Mucosa of rectum (tissue), 2 donors: ENCODE measurements at regions not wholly inside any gene's neighbourhood (a gene's known extent, or its start where the extent isn't known, plus 50 kb on each side); places are given as distances from the start of the nearest gene placed in this dataset.
A peak's percentile ranks its signal among the peaks of the same experiment; 100 is the strongest.

Source experiments
- H3K27ac ChIP-seq, 2 donors: one replicate each; pipeline ENCODE4 v1.7.0; 2013; ENCODE audit warnings: inconsistent platforms in 2 of 2, low read depth in 2 of 2, low read length in 2 of 2
- H3K27me3 ChIP-seq, 2 donors: one replicate each; pipeline ENCODE4 v1.7.0; 2013; ENCODE audit warnings: low read length in 2 of 2; ENCODE audit not compliant: control insufficient read depth in 2 of 2, insufficient read depth in 2 of 2
- H3K36me3 ChIP-seq, 2 donors: one replicate each; pipeline ENCODE4 v1.7.0; 2013; ENCODE audit warnings: low read length in 2 of 2; ENCODE audit not compliant: control insufficient read depth in 2 of 2, insufficient read depth in 2 of 2
- H3K4me1 ChIP-seq, 2 donors: one replicate each; pipeline ENCODE4 v1.7.0; 2013; ENCODE audit warnings: low read length in 2 of 2, mild to moderate bottlenecking in 1 of 2; ENCODE audit not compliant: control insufficient read depth in 2 of 2, insufficient read depth in 2 of 2
- H3K4me3 ChIP-seq, 2 donors: one replicate each; pipeline ENCODE4 v1.7.0; 2013; ENCODE audit warnings: low read length in 2 of 2
- H3K9ac ChIP-seq, 2 donors: one replicate each; pipeline ENCODE4 v1.7.0; 2013; ENCODE audit warnings: low read length in 2 of 2, low read depth in 1 of 2, mild to moderate bottlenecking in 1 of 2
- H3K9me3 ChIP-seq, 2 donors: one replicate each; pipeline ENCODE4 v1.7.0; 2013; ENCODE audit warnings: low read length in 2 of 2; ENCODE audit not compliant: control insufficient read depth in 2 of 2
- donor health status: healthy.
- donor health status: Normal muscosa, but diverticular disease.

DNA sequence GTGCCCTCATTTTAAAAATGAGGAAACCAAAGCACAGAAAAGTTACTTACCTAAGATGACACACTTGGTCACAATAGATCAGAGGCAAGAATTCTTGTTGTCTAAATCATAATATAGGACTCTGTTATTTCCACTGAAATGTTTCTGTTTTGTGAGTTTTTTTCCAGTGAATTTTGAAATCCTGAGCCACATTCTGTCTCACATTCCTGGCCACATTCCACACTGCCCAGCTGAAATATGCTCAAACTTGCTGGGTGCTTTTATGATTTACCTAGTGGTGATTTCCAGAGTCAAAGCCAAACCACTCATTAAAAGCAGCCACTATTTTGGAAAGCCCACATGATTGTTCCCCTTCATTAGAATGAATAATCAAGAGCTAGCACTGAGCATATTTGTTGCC lies 82.3 kb upstream of the NPHP3 start:
- no peak overlapping the region for H3K27ac ChIP-seq
- no peaks in the 10 kb centered on the region for H3K9me3 ChIP-seq
- H3K27me3 ChIP-seq: no peaks in the 10 kb centered on the region
- H3K4me1 ChIP-seq: no peaks in the 10 kb centered on the region
- no peaks in the 10 kb centered on the region for H3K36me3 ChIP-seq
- no peak overlapping the region for H3K4me3 ChIP-seq
- no peak overlapping the region for H3K9ac ChIP-seq

DNA sequence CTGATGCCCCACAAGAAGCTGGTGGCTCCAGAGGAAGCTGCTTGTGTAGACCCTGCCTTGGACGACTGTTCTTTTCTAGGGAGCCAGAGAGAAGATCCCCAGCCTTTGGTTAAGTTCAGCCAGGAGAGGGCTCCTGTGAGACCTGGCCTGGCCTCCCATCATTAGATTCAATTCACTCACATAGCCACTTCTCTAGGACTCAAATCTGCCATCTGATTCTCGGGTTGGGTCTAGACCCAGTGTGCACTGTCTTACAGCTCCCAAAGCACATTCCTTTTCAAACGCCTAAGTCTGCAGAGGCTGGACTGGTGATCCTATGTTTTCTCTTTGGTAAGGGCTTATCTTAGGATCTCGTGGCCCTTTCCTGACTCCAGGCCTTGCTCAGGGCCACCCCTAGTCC lies 81.7 kb upstream of the NPHP3 start:
- Histone ChIP-seq H3K4me1 (no peaks in the 10 kb centered on the region), H3K9ac (no peak overlapping the region), H3K9me3 (no peaks in the 10 kb centered on the region), H3K36me3 (no peaks in the 10 kb centered on the region), H3K27me3 (no peaks in the 10 kb centered on the region), H3K4me3 (no peak overlapping the region), H3K27ac (no peak overlapping the region)

GRCh38 chr3:132800958-132801357 lies 78.7 kb upstream of the NPHP3 start:
- no peaks in the 10 kb centered on the region for H3K4me1 ChIP-seq
- H3K9ac ChIP-seq: no peak overlapping the region
- no peaks in the 10 kb centered on the region for H3K27me3 ChIP-seq
- H3K36me3 ChIP-seq: no peaks in the 10 kb centered on the region
- no peaks in the 10 kb centered on the region for H3K9me3 ChIP-seq
- no peak overlapping the region for H3K27ac ChIP-seq
- no peak overlapping the region for H3K4me3 ChIP-seq

DNA sequence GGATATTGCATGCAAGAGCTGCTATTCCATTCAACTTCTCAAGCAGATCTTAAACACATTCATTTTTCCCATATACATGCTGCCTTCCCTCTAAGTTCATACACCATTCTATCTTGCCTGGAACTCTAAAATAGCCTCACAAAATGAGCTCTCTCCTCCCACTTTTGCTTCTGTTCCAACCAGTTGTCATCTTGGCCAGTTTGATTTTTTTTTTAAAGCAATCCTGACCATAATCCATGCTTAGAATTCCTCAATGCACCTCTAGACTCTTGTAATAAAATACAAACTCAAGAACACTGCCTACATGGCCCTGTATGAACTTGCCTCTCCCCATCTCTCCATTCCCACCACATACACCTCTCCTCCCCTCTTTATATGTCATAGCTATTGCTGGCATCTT lies 68.6 kb upstream of the NPHP3 start:
- no peaks in the 10 kb centered on the region for H3K9me3 ChIP-seq

DNA sequence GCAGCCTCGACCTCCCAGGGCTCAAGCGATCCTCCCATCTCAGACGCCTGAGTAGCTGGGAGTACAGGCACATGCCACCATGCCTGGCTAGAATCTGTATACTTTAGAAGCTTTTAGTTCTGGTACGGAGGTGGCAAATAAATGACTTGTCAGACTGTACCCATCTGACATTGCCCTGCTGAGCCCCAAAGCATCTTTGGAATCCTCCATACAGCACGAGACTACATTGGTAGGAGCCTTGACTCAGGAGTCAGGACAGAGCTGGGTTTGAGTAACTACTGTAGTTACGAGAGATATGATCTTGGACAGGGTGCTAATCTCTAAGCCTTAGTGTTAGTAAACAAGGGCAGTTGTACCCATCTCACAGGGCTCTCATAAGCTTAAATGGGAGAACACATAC lies 67.8 kb upstream of the NPHP3 start:
- Histone ChIP-seq H3K9ac (no peak overlapping the region), H3K36me3 (no peaks in the 10 kb centered on the region), H3K9me3 (no peaks in the 10 kb centered on the region), H3K4me1 (no peaks in the 10 kb centered on the region), H3K27ac (no peak overlapping the region), H3K4me3 (no peak overlapping the region), H3K27me3 (no peaks in the 10 kb centered on the region)

More for the DNA sequence above, 68.6 kb upstream of the NPHP3 start:
- Histone ChIP-seq H3K9ac (no peak overlapping the region), H3K27ac (no peak overlapping the region), H3K36me3 (no peaks in the 10 kb centered on the region), H3K4me1 (no peaks in the 10 kb centered on the region), H3K4me3 (no peak overlapping the region), H3K27me3 (no peaks in the 10 kb centered on the region)

- Histone ChIP-seq H3K9me3 (no peaks in the 10 kb centered on the region), H3K4me1 (no peaks in the 10 kb centered on the region), H3K27ac (peak overlapping the region; percentile 5 to 34), H3K27me3 (no peaks in the 10 kb centered on the region), H3K36me3 (no peaks in the 10 kb centered on the region), H3K4me3 (no peak overlapping the region), H3K9ac (no peak overlapping the region)
These were observed 66.1 kb upstream of the NPHP3 start for GRCh38 chr3:132788301-132788671.

DNA sequence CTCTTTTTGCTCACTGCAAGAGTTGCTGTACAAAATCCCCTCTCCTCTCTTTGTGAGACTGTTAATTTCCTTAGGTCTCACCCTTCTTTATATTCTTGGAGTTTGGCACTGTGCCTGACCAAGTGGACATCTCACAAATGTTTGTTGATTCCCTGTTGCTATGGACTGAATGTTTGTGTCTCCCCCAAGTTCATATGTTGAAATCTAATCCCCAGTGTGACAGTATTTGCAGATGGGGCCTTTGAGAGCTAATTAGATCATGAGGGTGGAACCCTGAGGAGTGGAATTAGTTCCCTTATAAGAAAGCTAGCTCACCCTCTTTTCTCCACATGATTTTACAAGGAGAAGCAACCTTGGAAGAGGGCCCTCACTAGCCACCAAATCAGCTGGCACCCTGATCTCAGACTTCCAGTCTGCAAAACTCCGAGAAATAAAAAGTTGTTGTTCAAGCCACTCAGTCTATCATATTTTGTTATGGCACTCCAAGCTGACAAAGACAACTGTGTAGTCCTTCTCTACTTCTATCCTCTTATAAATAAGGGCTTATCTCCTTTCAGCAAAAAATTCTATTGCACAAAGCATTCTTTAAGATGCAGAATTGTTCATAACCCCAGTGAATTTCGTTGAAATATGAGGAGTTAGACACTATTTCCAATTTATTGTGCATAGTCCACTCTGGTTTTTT lies 65.5 kb upstream of the NPHP3 start:
- Histone ChIP-seq H3K4me3 (no peak overlapping the region), H3K9ac (no peak overlapping the region), H3K9me3 (no peaks in the 10 kb centered on the region), H3K27ac (peak overlapping the region; percentile 5 to 34), H3K27me3 (no peaks in the 10 kb centered on the region), H3K4me1 (no peaks in the 10 kb centered on the region), H3K36me3 (no peaks in the 10 kb centered on the region)

GRCh38 chr3:132786890-132787289 lies 64.7 kb upstream of the NPHP3 start:
- H3K4me3 ChIP-seq: no peak overlapping the region
- peak overlapping the region in 1 of 2 donors; percentile 34 for H3K27ac ChIP-seq
- no peak overlapping the region for H3K9ac ChIP-seq
- no peaks in the 10 kb centered on the region for H3K9me3 ChIP-seq
- no peaks in the 10 kb centered on the region for H3K27me3 ChIP-seq
- no peaks in the 10 kb centered on the region for H3K4me1 ChIP-seq
- H3K36me3 ChIP-seq: no peaks in the 10 kb centered on the region

GRCh38 chr3:132785292-132785691 lies 63.1 kb upstream of the NPHP3 start:
- Histone ChIP-seq H3K9me3 (no peaks in the 10 kb centered on the region), H3K4me1 (no peaks in the 10 kb centered on the region), H3K27ac (no peak overlapping the region), H3K4me3 (no peak overlapping the region), H3K27me3 (no peaks in the 10 kb centered on the region), H3K9ac (no peak overlapping the region), H3K36me3 (no peaks in the 10 kb centered on the region)

- H3K4me1 ChIP-seq: no peaks in the 10 kb centered on the region
- no peak overlapping the region for H3K27ac ChIP-seq
- no peaks in the 10 kb centered on the region for H3K36me3 ChIP-seq
- no peak overlapping the region for H3K9ac ChIP-seq
- no peaks in the 10 kb centered on the region for H3K27me3 ChIP-seq
- no peaks in the 10 kb centered on the region for H3K9me3 ChIP-seq
- H3K4me3 ChIP-seq: no peak overlapping the region
These were observed 62.4 kb upstream of the NPHP3 start for GRCh38 chr3:132784502-132785025.
